Kidney (tissue), 13 donors: ENCODE measurements at regions not wholly inside any gene's neighbourhood (a gene's known extent, or its start where the extent isn't known, plus 50 kb on each side); places are given as distances from the start of the nearest gene placed in this dataset.

Experiments
- DNase-seq, 5 donors: peaks; one replicate each; pipeline ENCODE4 v3.0.0-alpha.2; 2013 to 2020
- FAIRE-seq: peaks from 2 replicates; lab custom pipeline; 2012; peaks lifted over from hg19 to GRCh38; lab: Jason Lieb, UNC
- H3K27ac ChIP-seq, 2 donors: one replicate each; pipeline ENCODE4 v1.7.0; 2013; ENCODE audit warnings: low read depth in 2 of 2, low read length in 2 of 2, inconsistent platforms in 1 of 2
- H3K27me3 ChIP-seq: one replicate; pipeline ENCODE4 v1.7.1; 2013; ENCODE audit warnings: low read length, inconsistent platforms; ENCODE audit not compliant: control insufficient read depth, insufficient read depth
- H3K36me3 ChIP-seq, 3 donors: one replicate each; pipeline versions ENCODE4 v1.7.0 to v1.7.1; 2013; ENCODE audit warnings: low read length in 3 of 3, control low read depth in 1 of 3, inconsistent platforms in 1 of 3; ENCODE audit not compliant: insufficient read depth in 3 of 3, control insufficient read depth in 2 of 3
- H3K4me1 ChIP-seq, 3 donors: one replicate each; pipeline versions ENCODE4 v1.7.0 to v1.7.1; 2013; ENCODE audit warnings: low read length in 3 of 3, inconsistent platforms in 1 of 3, low read depth in 1 of 3; ENCODE audit not compliant: control insufficient read depth in 2 of 3, insufficient read depth in 2 of 3
- H3K4me3 ChIP-seq, 3 donors: one replicate each; pipeline versions ENCODE4 v1.7.0 to v1.8.1; 2013; ENCODE audit warnings: low read length in 3 of 3, control low read depth in 1 of 3, inconsistent platforms in 1 of 3
- H3K9ac ChIP-seq, 3 donors: one replicate each; pipeline versions ENCODE4 v1.7.0 to v1.7.1; 2013; ENCODE audit warnings: low read length in 3 of 3, control low read depth in 1 of 3, inconsistent platforms in 1 of 3
- H3K9me3 ChIP-seq, 3 donors: one replicate each; pipeline versions ENCODE4 v1.7.0 to v1.7.1; 2013; ENCODE audit warnings: low read length in 3 of 3, control low read depth in 1 of 3, inconsistent platforms in 1 of 3; ENCODE audit not compliant: control insufficient read depth in 2 of 3, insufficient read depth in 1 of 3
- intact Hi-C: fragments of 100-400 bp; cut with DNase I; formaldehyde crosslinking; loops from one replicate; pipeline ENCODE4 v1.11.1; 2022
- TF ChIP-seq, protein P1 (sequence below): IDR thresholded peaks from 3 replicates; pipeline ENCODE4 v1.5.1; 2012; ENCODE audit warnings: mild to moderate bottlenecking, moderate library complexity, borderline replicate concordance; ENCODE audit not compliant: insufficient read depth; ENCODE audit errors: extremely low read depth
- donor health status: control.
- donor health status: control.
- donor health status: control.
- donor health status: control.
- donor health status: control.
- donor health status: DM: yes; HTN: yes; CAD: no.
- donor health status: Normal renal cell carcinoma (clear cell type).

DNA sequence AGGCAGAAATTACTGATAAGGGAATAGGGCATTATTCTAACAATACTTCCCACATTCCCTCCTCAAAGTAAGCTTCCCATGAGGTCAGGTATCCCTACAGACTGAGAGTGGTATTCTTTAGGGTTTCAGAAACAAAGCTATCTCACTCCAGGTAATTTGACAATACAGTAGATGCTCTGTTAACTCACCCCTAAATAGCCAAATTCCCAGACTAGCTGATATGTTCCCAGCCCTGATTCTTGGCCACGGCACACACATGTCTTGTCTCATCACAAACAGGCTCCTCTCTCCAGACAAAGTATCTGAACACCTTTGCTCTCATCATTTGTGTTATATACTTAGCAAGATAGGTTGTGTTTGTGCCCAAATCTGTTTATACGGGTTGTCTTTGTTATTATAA is 139.9 kb downstream of the ZNF608 start:
- intact Hi-C loops = no loop called here

DNA sequence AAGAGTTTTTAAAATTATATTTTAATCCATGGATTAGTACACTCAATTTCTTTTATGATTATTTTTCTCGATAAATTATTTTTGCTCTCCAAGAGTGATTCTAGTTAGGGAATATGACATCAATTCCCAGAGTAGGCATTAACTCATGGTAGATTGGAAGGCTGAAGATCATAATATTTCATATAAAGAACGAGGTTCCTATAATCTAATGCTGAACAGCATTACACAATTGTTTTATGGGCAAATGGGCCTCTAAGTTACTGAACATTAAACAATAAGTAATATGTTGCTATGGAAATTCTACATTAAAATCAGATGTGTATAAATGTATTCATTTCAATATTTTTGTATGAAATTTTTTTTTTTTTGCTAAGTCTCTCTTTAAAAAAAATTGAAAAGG is 140.3 kb downstream of the ZNF608 start:
- intact Hi-C loops = no loop called here
- H3K27ac ChIP-seq = no peak overlapping the region
- TF ChIP-seq, protein P1, sequence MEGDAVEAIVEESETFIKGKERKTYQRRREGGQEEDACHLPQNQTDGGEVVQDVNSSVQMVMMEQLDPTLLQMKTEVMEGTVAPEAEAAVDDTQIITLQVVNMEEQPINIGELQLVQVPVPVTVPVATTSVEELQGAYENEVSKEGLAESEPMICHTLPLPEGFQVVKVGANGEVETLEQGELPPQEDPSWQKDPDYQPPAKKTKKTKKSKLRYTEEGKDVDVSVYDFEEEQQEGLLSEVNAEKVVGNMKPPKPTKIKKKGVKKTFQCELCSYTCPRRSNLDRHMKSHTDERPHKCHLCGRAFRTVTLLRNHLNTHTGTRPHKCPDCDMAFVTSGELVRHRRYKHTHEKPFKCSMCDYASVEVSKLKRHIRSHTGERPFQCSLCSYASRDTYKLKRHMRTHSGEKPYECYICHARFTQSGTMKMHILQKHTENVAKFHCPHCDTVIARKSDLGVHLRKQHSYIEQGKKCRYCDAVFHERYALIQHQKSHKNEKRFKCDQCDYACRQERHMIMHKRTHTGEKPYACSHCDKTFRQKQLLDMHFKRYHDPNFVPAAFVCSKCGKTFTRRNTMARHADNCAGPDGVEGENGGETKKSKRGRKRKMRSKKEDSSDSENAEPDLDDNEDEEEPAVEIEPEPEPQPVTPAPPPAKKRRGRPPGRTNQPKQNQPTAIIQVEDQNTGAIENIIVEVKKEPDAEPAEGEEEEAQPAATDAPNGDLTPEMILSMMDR = no peak
- no peak overlapping the region for H3K9ac ChIP-seq
- H3K27me3 ChIP-seq = no peaks in the 10 kb centered on the region
- no peaks in the 10 kb centered on the region for H3K36me3 ChIP-seq
- FAIRE-seq (no peak), DNase-seq (no peak)
- no peaks in the 10 kb centered on the region for H3K9me3 ChIP-seq
- H3K4me1 ChIP-seq = peaks cover 0 to 11% (median 0%) of the 10 kb centered on the region in 3 donors
- H3K4me3 ChIP-seq = no peak overlapping the region

More for the DNA sequence above, 139.9 kb downstream of the ZNF608 start:
- DNase-seq = no peak
- H3K9ac ChIP-seq = no peak overlapping the region
- no peaks in the 10 kb centered on the region for H3K36me3 ChIP-seq
- H3K9me3 ChIP-seq = no peaks in the 10 kb centered on the region
- H3K27ac ChIP-seq = no peak overlapping the region
- TF ChIP-seq, protein P1 = no peak
- no peaks in the 10 kb centered on the region for H3K27me3 ChIP-seq
- peaks cover 0 to 11% (median 0%) of the 10 kb centered on the region in 3 donors for H3K4me1 ChIP-seq
- no peak overlapping the region for H3K4me3 ChIP-seq
- no peak for FAIRE-seq

DNA sequence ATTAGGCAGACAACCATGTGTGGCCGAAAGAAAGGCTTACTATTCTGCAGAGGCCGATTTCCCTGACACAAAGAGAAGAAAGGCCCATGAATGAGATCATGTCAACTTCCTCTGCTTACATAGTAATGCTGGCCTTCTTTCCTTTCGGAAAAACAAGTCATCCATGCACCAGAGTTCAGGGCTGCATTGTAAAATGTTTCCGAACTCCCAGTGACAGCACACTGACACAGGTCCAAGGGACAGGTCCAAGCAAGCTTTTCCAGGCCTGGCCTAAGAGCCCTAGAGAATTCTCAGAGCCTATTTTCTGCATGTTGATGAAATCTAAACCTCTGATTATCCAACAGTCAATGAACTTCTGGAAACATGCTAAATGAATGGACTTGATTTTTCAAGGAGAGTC is 140.9 kb downstream of the ZNF608 start:
- DNase-seq (peak in 4 of 5 donors; percentile 62 to 91 (median 82)), FAIRE-seq (no peak)
- no peaks in the 10 kb centered on the region for H3K9me3 ChIP-seq
- H3K36me3 ChIP-seq = no peaks in the 10 kb centered on the region
- H3K27me3 ChIP-seq = no peaks in the 10 kb centered on the region
- H3K4me1 ChIP-seq = peaks cover 0 to 11% (median 0%) of the 10 kb centered on the region in 3 donors
- TF ChIP-seq, protein P1 = no peak
- no peak overlapping the region for H3K27ac ChIP-seq
- no peak overlapping the region for H3K4me3 ChIP-seq
- H3K9ac ChIP-seq = no peak overlapping the region
- intact Hi-C loops = no loop called here

DNA sequence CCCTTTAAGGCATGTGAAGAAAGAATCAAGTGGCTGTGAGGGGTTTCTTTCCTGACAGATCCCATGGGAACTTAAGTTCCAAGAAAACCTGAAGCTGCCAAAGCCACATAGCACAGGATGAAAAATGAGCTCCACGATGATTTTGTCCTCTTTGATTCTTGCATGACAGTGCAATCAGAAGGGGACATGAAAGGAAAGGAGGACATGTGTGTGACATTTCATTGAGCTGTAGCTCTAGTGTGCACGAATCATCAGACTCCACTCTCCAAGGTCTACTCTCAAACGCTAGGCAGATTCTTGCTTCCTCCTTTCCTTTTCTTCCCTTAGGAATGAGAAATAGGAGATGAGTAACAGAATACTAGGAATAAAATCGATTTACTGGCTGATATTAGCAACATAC is 142.0 kb downstream of the ZNF608 start:
- Histone ChIP-seq H3K36me3 (no peaks in the 10 kb centered on the region), H3K9ac (no peak overlapping the region), H3K9me3 (no peaks in the 10 kb centered on the region), H3K4me3 (no peak overlapping the region), H3K4me1 (peaks cover 0 to 22% (median 4%) of the 10 kb centered on the region in 3 donors), H3K27ac (no peak overlapping the region), H3K27me3 (no peaks in the 10 kb centered on the region)
- intact Hi-C loops = no loop called here
- DNase-seq (no peak), FAIRE-seq (no peak)
- TF ChIP-seq, protein P1 = no peak
